HEK293 (cell line): ENCODE measurements at regions not wholly inside any gene's neighbourhood (a gene's known extent, or its start where the extent isn't known, plus 50 kb on each side); places are given as distances from the start of the nearest gene placed in this dataset.

Source experiments
- CTCF ChIA-PET: fragments of 350-600 bp; formaldehyde crosslinking; extraction: SDS; loops from one replicate; lab custom pipeline; 2021; ENCODE audit warnings: antibody characterized with exemption; lab: Yijun Ruan, JAX
- POLR2A ChIA-PET: fragments of 300-600 bp; formaldehyde crosslinking; extraction: SDS; loops from one replicate; lab custom pipeline; 2020; ENCODE audit warnings: antibody characterized with exemption, inconsistent platforms; lab: Yijun Ruan, JAX
- H3K27ac ChIP-seq: fragments of 200-500 bp; sonication (Bioruptor generic); 2 replicates; pipeline ENCODE4 v1.5.1; 2014; ENCODE audit warnings: low read depth, low read length, control low read depth, inconsistent platforms; ENCODE audit errors: extremely low read depth
- H3K36me3 ChIP-seq, 2 experiments: fragments of 200-500 bp in 1 of 2; sonication (Bioruptor generic) in 1 of 2; 1 replicate in 1 of 2; 2 replicates in 1 of 2; pipeline ENCODE4 v1.5.1; 2014 to 2017; ENCODE audit warnings: inconsistent platforms in 2 of 2, low read length in 2 of 2; ENCODE audit not compliant: control insufficient read depth in 2 of 2, insufficient read depth in 1 of 2
- H3K4me1 ChIP-seq: fragments of 200-500 bp; sonication (Bioruptor generic); 2 replicates; pipeline ENCODE4 v1.5.1; 2014; ENCODE audit warnings: mild to moderate bottlenecking, low read length, inconsistent platforms; ENCODE audit not compliant: control insufficient read depth, insufficient read depth
- H3K4me3 ChIP-seq: 2 replicates; pipeline ENCODE4 v1.5.1; 2011; ENCODE audit warnings: low read depth, mild to moderate bottlenecking, control low read depth, low read length, moderate library complexity
- H3K9me3 ChIP-seq: fragments of 200-500 bp; sonication (Bioruptor generic); 2 replicates; pipeline ENCODE4 v1.5.1; 2014; ENCODE audit warnings: low read depth, low read length, inconsistent platforms; ENCODE audit not compliant: control insufficient read depth, insufficient read depth
- HOXA7 ChIP-seq: sonication (generic); formaldehyde crosslinking; IDR thresholded peaks from 2 replicates; pipeline ENCODE4 v1.8.1; 2022; ENCODE audit warnings: missing genetic modification reagents, borderline replicate concordance
- KLF9 ChIP-seq: fragments of 450-650 bp; formaldehyde crosslinking; IDR thresholded peaks from 2 replicates; pipeline ENCODE4 v1.5.1; 2016; ENCODE audit warnings: missing biosample characterization, missing genetic modification characterization, low read depth
- TRIM28 ChIP-seq: IDR thresholded peaks from 2 replicates; pipeline ENCODE4 v1.6.1; 2011; ENCODE audit warnings: low read length, control low read depth, borderline replicate concordance
- ZFP41 ChIP-seq: fragments of 450-650 bp; formaldehyde crosslinking; IDR thresholded peaks from 2 replicates; pipeline ENCODE4 v1.5.1; 2016; ENCODE audit warnings: missing biosample characterization, missing genetic modification characterization, borderline replicate concordance
- ZNF114 ChIP-seq: fragments of 450-650 bp; formaldehyde crosslinking; IDR thresholded peaks from 2 replicates; pipeline ENCODE4 v1.5.0; 2017; ENCODE audit warnings: missing biosample characterization, missing genetic modification characterization
- ZNF2 ChIP-seq: fragments of 450-650 bp; formaldehyde crosslinking; IDR thresholded peaks from 2 replicates; pipeline ENCODE4 v1.5.1; 2016; ENCODE audit warnings: missing biosample characterization, missing genetic modification characterization
- ZNF274 ChIP-seq, 2 experiments: fragments of 200-500 bp in 1 of 2; fragments of 450-650 bp in 1 of 2; sonication (Bioruptor generic) in 1 of 2; formaldehyde crosslinking in 1 of 2; IDR thresholded peaks; 2 replicates each; pipeline versions ENCODE4 v1.5.1 to v1.6.1; 2014 to 2016; ENCODE audit warnings: borderline replicate concordance in 1 of 2, inconsistent platforms in 1 of 2, low read length in 1 of 2, missing biosample characterization in 1 of 2, missing genetic modification characterization in 1 of 2
- ZNF510 ChIP-seq: fragments of 450-650 bp; formaldehyde crosslinking; IDR thresholded peaks from 2 replicates; pipeline ENCODE4 v1.5.1; 2018; ENCODE audit warnings: mild to moderate bottlenecking, missing genetic modification characterization, missing biosample characterization; ENCODE audit not compliant: insufficient replicate concordance
- ZNF529 ChIP-seq: fragments of 450-650 bp; formaldehyde crosslinking; IDR thresholded peaks from 2 replicates; pipeline ENCODE4 v1.5.1; 2017; ENCODE audit warnings: missing genetic modification characterization, missing biosample characterization; ENCODE audit not compliant: insufficient replicate concordance
- ZNF530 ChIP-seq: fragments of 450-650 bp; formaldehyde crosslinking; IDR thresholded peaks from 2 replicates; pipeline ENCODE4 v1.5.1; 2016; ENCODE audit warnings: low read depth, missing biosample characterization, missing genetic modification characterization
- ZNF549 ChIP-seq: fragments of 450-650 bp; IDR thresholded peaks from 2 replicates; pipeline ENCODE4 v1.5.1; 2018; ENCODE audit warnings: missing biosample characterization, missing genetic modification characterization, mild to moderate bottlenecking, inconsistent platforms, moderate library complexity
- ZNF571 ChIP-seq: fragments of 450-650 bp; formaldehyde crosslinking; IDR thresholded peaks from 2 replicates; pipeline ENCODE4 v1.5.0; 2017; ENCODE audit warnings: missing biosample characterization, missing genetic modification characterization
- ZNF626 ChIP-seq: fragments of 450-650 bp; sonication (Bioruptor Pico); formaldehyde crosslinking; IDR thresholded peaks from 2 replicates; pipeline ENCODE4 v1.5.1; 2018; ENCODE audit warnings: missing biosample characterization, missing genetic modification characterization, inconsistent platforms
- ZNF843 ChIP-seq: fragments of 450-650 bp; formaldehyde crosslinking; IDR thresholded peaks from 2 replicates; pipeline ENCODE4 v1.5.1; 2016; ENCODE audit warnings: missing biosample characterization, missing genetic modification characterization
- TF ChIP-seq, protein P1 (sequence below): fragments of 450-650 bp; formaldehyde crosslinking; IDR thresholded peaks from 2 replicates; pipeline ENCODE4 v1.5.1; 2016; ENCODE audit warnings: missing biosample characterization, missing genetic modification characterization, low read depth
- TF ChIP-seq, protein P2 (sequence below): fragments of 450-650 bp; formaldehyde crosslinking; IDR thresholded peaks from 2 replicates; pipeline ENCODE4 v1.5.1; 2017; ENCODE audit warnings: missing biosample characterization, missing genetic modification characterization
- TF ChIP-seq, protein P3 (sequence below): sonication (generic); formaldehyde crosslinking; IDR thresholded peaks from 2 replicates; pipeline ENCODE4 v1.8.1; 2022; ENCODE audit warnings: mild to moderate bottlenecking, moderate library complexity, missing genetic modification reagents
- TF ChIP-seq, protein P4 (sequence below): fragments of 450-650 bp; formaldehyde crosslinking; IDR thresholded peaks from 2 replicates; pipeline ENCODE4 v1.5.1; 2017; ENCODE audit warnings: missing biosample characterization, missing genetic modification characterization
- TF ChIP-seq, protein P5 (sequence below): fragments of 450-650 bp; formaldehyde crosslinking; optimal IDR thresholded peaks from 2 replicates; pipeline ENCODE3; 2016; ENCODE audit warnings: missing biosample characterization, mild to moderate bottlenecking, missing genetic modification characterization
- TF ChIP-seq, protein P6 (sequence below): fragments of 450-650 bp; formaldehyde crosslinking; IDR thresholded peaks from 2 replicates; pipeline ENCODE4 v1.5.1; 2016; ENCODE audit warnings: missing biosample characterization, missing genetic modification characterization
- TF ChIP-seq, protein P7 (sequence below): fragments of 450-650 bp; formaldehyde crosslinking; IDR thresholded peaks from 2 replicates; pipeline ENCODE4 v1.5.1; 2016; ENCODE audit warnings: missing biosample characterization, missing genetic modification characterization, low read depth
- TF ChIP-seq, protein P8 (sequence below): fragments of 450-650 bp; formaldehyde crosslinking; IDR thresholded peaks from 2 replicates; pipeline ENCODE4 v1.5.1; 2016; ENCODE audit warnings: missing biosample characterization, missing genetic modification characterization

DNA sequence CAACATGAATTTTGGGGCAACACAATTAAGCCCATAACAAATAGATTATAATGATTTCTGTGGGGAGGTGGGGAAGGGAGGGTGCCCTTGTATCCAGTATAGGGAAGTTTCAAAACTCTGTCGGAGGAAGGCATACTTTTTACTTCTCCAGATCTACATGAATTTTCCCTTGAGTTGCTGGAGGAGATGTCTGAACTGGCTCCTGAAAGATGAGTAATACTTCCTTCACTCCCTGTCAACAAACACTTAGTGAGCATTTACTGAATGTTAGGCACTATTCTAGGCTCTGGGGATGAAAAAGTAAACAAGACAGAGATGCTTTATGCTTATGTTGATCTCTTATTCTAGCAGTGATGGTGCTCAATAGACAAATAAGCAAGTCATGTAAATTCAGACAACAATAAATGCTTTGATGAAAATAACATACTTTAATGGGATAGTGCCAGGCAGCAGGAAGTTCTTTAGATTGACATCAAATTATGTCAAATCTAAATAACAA, 197.9 kb upstream of the ANKH start:
- CTCF ChIA-PET, result no interaction called here
- TF ChIP-seq ZNF571 (no peak), ZNF549 (no peak), ZNF274 (IDR thresholded peaks at IDR 0.05; ENCODE audit: low read length) (no peak), ZNF274 (tag by site-specific recombination; IDR thresholded peaks at IDR 0.05; ENCODE audit: borderline replicate concordance) (no peak), ZNF626 (tag by site-specific recombination) (no peak), ZNF510 (tag by site-specific recombination) (no peak), ZNF114 (tag by site-specific recombination) (no peak), KLF9 (tag by site-specific recombination) (no peak), ZFP41 (tag by site-specific recombination) (no peak), ZNF2 (no peak), TRIM28 (no peak)
- TF ChIP-seq, protein P1, sequence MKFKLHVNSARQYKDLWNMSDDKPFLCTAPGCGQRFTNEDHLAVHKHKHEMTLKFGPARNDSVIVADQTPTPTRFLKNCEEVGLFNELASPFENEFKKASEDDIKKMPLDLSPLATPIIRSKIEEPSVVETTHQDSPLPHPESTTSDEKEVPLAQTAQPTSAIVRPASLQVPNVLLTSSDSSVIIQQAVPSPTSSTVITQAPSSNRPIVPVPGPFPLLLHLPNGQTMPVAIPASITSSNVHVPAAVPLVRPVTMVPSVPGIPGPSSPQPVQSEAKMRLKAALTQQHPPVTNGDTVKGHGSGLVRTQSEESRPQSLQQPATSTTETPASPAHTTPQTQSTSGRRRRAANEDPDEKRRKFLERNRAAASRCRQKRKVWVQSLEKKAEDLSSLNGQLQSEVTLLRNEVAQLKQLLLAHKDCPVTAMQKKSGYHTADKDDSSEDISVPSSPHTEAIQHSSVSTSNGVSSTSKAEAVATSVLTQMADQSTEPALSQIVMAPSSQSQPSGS (tag by site-specific recombination), result no peak
- TF ChIP-seq, protein P2, sequence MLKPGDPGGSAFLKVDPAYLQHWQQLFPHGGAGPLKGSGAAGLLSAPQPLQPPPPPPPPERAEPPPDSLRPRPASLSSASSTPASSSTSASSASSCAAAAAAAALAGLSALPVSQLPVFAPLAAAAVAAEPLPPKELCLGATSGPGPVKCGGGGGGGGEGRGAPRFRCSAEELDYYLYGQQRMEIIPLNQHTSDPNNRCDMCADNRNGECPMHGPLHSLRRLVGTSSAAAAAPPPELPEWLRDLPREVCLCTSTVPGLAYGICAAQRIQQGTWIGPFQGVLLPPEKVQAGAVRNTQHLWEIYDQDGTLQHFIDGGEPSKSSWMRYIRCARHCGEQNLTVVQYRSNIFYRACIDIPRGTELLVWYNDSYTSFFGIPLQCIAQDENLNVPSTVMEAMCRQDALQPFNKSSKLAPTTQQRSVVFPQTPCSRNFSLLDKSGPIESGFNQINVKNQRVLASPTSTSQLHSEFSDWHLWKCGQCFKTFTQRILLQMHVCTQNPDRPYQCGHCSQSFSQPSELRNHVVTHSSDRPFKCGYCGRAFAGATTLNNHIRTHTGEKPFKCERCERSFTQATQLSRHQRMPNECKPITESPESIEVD (tag by site-specific recombination), result no peak
- TF ChIP-seq, protein P3, sequence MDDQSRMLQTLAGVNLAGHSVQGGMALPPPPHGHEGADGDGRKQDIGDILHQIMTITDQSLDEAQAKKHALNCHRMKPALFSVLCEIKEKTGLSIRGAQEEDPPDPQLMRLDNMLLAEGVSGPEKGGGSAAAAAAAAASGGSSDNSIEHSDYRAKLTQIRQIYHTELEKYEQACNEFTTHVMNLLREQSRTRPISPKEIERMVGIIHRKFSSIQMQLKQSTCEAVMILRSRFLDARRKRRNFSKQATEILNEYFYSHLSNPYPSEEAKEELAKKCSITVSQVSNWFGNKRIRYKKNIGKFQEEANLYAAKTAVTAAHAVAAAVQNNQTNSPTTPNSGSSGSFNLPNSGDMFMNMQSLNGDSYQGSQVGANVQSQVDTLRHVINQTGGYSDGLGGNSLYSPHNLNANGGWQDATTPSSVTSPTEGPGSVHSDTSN (CRISPR knock-in tag), result no peak
- TF ChIP-seq, protein P4, sequence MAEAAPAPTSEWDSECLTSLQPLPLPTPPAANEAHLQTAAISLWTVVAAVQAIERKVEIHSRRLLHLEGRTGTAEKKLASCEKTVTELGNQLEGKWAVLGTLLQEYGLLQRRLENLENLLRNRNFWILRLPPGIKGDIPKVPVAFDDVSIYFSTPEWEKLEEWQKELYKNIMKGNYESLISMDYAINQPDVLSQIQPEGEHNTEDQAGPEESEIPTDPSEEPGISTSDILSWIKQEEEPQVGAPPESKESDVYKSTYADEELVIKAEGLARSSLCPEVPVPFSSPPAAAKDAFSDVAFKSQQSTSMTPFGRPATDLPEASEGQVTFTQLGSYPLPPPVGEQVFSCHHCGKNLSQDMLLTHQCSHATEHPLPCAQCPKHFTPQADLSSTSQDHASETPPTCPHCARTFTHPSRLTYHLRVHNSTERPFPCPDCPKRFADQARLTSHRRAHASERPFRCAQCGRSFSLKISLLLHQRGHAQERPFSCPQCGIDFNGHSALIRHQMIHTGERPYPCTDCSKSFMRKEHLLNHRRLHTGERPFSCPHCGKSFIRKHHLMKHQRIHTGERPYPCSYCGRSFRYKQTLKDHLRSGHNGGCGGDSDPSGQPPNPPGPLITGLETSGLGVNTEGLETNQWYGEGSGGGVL (tag by site-specific recombination), result no peak
- TF ChIP-seq, protein P5, sequence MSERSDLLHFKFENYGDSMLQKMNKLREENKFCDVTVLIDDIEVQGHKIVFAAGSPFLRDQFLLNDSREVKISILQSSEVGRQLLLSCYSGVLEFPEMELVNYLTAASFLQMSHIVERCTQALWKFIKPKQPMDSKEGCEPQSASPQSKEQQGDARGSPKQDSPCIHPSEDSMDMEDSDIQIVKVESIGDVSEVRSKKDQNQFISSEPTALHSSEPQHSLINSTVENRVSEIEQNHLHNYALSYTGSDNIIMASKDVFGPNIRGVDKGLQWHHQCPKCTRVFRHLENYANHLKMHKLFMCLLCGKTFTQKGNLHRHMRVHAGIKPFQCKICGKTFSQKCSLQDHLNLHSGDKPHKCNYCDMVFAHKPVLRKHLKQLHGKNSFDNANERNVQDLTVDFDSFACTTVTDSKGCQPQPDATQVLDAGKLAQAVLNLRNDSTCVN (tag by site-specific recombination), result no peak
- TF ChIP-seq, all 188 proteins: peak for 0
- H3K4me3 ChIP-seq, result no peak overlapping the region
- POLR2A ChIA-PET, result no interaction called here
- H3K4me1 ChIP-seq, result no peaks in the 10 kb centered on the region
- no peaks in the 10 kb centered on the region for H3K36me3 ChIP-seq
- no peak overlapping the region for H3K27ac ChIP-seq
- H3K9me3 ChIP-seq, result no peaks in the 10 kb centered on the region

DNA sequence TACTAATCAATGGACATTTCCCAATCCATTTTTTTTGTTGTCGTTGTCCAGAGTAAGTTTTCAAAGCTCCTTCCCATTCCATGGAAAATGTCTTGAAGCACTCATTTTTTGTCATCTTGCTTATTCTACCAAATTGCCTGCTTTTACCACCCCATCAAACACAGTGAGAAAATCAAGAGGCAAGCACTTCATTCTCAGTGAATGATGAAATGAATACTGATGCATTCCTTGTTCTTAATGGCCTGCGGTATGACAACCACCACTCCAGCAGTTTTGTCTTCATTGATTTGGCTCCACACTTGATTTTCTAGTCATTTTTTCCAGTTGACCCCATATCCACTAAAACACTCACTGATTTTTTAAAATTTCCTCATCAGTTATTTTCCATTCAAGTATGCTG, 193.5 kb upstream of the ANKH start:
- POLR2A ChIA-PET, result no interaction called here
- TF ChIP-seq, protein P6, sequence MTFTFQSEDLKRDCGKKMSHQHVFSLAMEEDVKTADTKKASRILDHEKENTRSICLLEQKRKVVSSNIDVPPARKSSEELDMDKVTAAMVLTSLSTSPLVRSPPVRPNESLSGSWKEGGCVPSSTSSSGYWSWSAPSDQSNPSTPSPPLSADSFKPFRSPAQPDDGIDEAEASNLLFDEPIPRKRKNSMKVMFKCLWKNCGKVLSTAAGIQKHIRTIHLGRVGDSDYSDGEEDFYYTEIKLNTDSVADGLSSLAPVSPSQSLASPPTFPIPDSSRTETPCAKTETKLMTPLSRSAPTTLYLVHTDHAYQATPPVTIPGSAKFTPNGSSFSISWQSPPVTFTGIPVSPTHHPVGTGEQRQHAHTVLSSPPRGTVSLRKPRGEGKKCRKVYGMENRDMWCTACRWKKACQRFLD (tag by site-specific recombination), result no peak
- TF ChIP-seq ZNF529 (tag by site-specific recombination) (no peak), ZNF843 (no peak), ZNF530 (no peak), HOXA7 (no peak), ZNF571 (no peak)
- TF ChIP-seq, protein P7, sequence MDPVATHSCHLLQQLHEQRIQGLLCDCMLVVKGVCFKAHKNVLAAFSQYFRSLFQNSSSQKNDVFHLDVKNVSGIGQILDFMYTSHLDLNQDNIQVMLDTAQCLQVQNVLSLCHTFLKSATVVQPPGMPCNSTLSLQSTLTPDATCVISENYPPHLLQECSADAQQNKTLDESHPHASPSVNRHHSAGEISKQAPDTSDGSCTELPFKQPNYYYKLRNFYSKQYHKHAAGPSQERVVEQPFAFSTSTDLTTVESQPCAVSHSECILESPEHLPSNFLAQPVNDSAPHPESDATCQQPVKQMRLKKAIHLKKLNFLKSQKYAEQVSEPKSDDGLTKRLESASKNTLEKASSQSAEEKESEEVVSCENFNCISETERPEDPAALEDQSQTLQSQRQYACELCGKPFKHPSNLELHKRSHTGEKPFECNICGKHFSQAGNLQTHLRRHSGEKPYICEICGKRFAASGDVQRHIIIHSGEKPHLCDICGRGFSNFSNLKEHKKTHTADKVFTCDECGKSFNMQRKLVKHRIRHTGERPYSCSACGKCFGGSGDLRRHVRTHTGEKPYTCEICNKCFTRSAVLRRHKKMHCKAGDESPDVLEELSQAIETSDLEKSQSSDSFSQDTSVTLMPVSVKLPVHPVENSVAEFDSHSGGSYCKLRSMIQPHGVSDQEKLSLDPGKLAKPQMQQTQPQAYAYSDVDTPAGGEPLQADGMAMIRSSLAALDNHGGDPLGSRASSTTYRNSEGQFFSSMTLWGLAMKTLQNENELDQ (tag by site-specific recombination), result no peak
- TF ChIP-seq, protein P8, sequence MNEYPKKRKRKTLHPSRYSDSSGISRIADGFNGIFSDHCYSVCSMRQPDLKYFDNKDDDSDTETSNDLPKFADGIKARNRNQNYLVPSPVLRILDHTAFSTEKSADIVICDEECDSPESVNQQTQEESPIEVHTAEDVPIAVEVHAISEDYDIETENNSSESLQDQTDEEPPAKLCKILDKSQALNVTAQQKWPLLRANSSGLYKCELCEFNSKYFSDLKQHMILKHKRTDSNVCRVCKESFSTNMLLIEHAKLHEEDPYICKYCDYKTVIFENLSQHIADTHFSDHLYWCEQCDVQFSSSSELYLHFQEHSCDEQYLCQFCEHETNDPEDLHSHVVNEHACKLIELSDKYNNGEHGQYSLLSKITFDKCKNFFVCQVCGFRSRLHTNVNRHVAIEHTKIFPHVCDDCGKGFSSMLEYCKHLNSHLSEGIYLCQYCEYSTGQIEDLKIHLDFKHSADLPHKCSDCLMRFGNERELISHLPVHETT (tag by site-specific recombination), result no peak

More for the DNA sequence above, 193.5 kb upstream of the ANKH start:
- H3K4me3 ChIP-seq, result no peak overlapping the region
- no peaks in the 10 kb centered on the region for H3K4me1 ChIP-seq
- H3K27ac ChIP-seq, result no peak overlapping the region
- H3K36me3 ChIP-seq, result no peaks in the 10 kb centered on the region
- CTCF ChIA-PET, result no interaction called here
- no peaks in the 10 kb centered on the region for H3K9me3 ChIP-seq
